SK-N-SH (cell line): ENCODE measurements at regions not wholly inside any gene's neighbourhood (a gene's known extent, or its start where the extent isn't known, plus 50 kb on each side); places are given as distances from the start of the nearest gene placed in this dataset.

ENCODE experiments used
- CTCF ChIA-PET: fragments of 300-600, 350-600 bp; formaldehyde crosslinking; extraction: SDS; loops from one replicate; lab custom pipeline; 2021; lab: Yijun Ruan, JAX
- POLR2A ChIA-PET: fragments of 350-600 bp; sonication (Branson Sonifier 250); formaldehyde crosslinking; extraction: SDS; loops from one replicate; lab custom pipeline; 2020; ENCODE audit warnings: antibody characterized with exemption, inconsistent platforms; lab: Yijun Ruan, JAX
- DNase-seq: peaks from one replicate; pipeline ENCODE4 v3.0.0; 2012
- H2AFZ ChIP-seq: fragments of 200-600 bp; sonication (generic); 2 replicates; pipeline ENCODE4 v1.8.1; 2016; ENCODE audit warnings: antibody characterized with exemption, mild to moderate bottlenecking, low read depth
- H3F3A ChIP-seq: fragments of 200-600 bp; sonication (generic); replicated peaks from 2 replicates; pipeline ENCODE3; 2016; ENCODE audit warnings: antibody characterized with exemption, mild to moderate bottlenecking; ENCODE audit not compliant: insufficient read depth
- H3K27ac ChIP-seq, 2 experiments: fragments of 200-500 bp in 1 of 2; fragments of 200-600 bp in 1 of 2; sonication (Bioruptor generic) in 1 of 2; sonication (generic), shearing (Covaris generic) in 1 of 2; 2 replicates each; pipeline versions ENCODE4 v1.5.1 to v1.6.1; 2014 to 2016; ENCODE audit warnings: low read depth in 2 of 2, inconsistent platforms in 1 of 2, low read length in 1 of 2, mild to moderate bottlenecking in 1 of 2, mixed read lengths in 1 of 2
- H3K27me3 ChIP-seq: fragments of 200-600 bp; sonication (generic), shearing (Covaris generic); 2 replicates; pipeline ENCODE4 v1.6.1; 2016; ENCODE audit warnings: mixed run types; ENCODE audit not compliant: insufficient read depth
- H3K36me3 ChIP-seq, 2 experiments: fragments of 200-500 bp in 1 of 2; fragments of 200-600 bp in 1 of 2; sonication (Bioruptor generic) in 1 of 2; sonication (generic) in 1 of 2; replicated peaks in 1 of 2; 2 replicates each; pipeline versions ENCODE3 to v1.5.1; 2014 to 2016; ENCODE audit warnings: low read length in 1 of 2, mild to moderate bottlenecking in 1 of 2; ENCODE audit not compliant: insufficient read depth in 2 of 2, control insufficient read depth in 1 of 2
- H3K4me1 ChIP-seq, 2 experiments: fragments of 200-500 bp in 1 of 2; fragments of 200-600 bp in 1 of 2; sonication (Bioruptor generic) in 1 of 2; sonication (generic), shearing (Covaris generic) in 1 of 2; 2 replicates each; pipeline versions ENCODE4 v1.5.1 to v1.6.1; 2014 to 2016; ENCODE audit warnings: low read depth in 1 of 2, low read length in 1 of 2, mixed run types in 1 of 2; ENCODE audit not compliant: insufficient read depth in 2 of 2, control insufficient read depth in 1 of 2
- H3K4me2 ChIP-seq: fragments of 200-600 bp; sonication (generic), shearing (Covaris generic); 2 replicates; pipeline ENCODE4 v1.6.1; 2017; ENCODE audit warnings: mixed run types
- H3K4me3 ChIP-seq, 2 experiments: fragments of 200-500 bp in 1 of 2; fragments of 200-600 bp in 1 of 2; sonication (Bioruptor generic) in 1 of 2; sonication (generic), shearing (Covaris generic) in 1 of 2; 2 replicates each; pipeline versions ENCODE4 v1.5.1 to v1.8.1; 2014 to 2016; ENCODE audit warnings: low read depth in 2 of 2, inconsistent platforms in 1 of 2, low read length in 1 of 2, mild to moderate bottlenecking in 1 of 2, mixed read lengths in 1 of 2, moderate library complexity in 1 of 2
- H3K79me2 ChIP-seq: fragments of 200-600 bp; sonication (generic); 2 replicates; pipeline ENCODE4 v1.8.1; 2017; ENCODE audit warnings: mild to moderate bottlenecking; ENCODE audit not compliant: insufficient read depth
- H3K9ac ChIP-seq: fragments of 200-600 bp; sonication (generic); 2 replicates; pipeline ENCODE4 v1.6.1; 2017; ENCODE audit warnings: mixed run types
- H3K9me2 ChIP-seq: fragments of 200-600 bp; sonication (generic); 2 replicates; pipeline ENCODE4 v1.6.1; 2017; ENCODE audit warnings: mixed run types
- H3K9me3 ChIP-seq: fragments of 200-600 bp; sonication (generic); 2 replicates; pipeline ENCODE4 v1.6.1; 2017; ENCODE audit warnings: mixed run types, mild to moderate bottlenecking, moderate library complexity
- H4K20me1 ChIP-seq: fragments of 200-600 bp; sonication (generic); 2 replicates; pipeline ENCODE4 v1.6.1; 2017; ENCODE audit warnings: mild to moderate bottlenecking, mixed run types; ENCODE audit not compliant: insufficient read depth
- CHD2 ChIP-seq: fragments of 150-350 bp; IDR thresholded peaks from 2 replicates; pipeline ENCODE4 v1.6.1; 2018; ENCODE audit warnings: low read length; ENCODE audit not compliant: partially characterized antibody
- EP300 ChIP-seq, 2 experiments: IDR thresholded peaks; 2 replicates each; pipeline versions ENCODE4 v1.4.0 to v1.6.1; 2012; ENCODE audit warnings: borderline replicate concordance in 1 of 2, low read depth in 1 of 2, low read length in 1 of 2
- FOSL2 ChIP-seq: IDR thresholded peaks from 2 replicates; pipeline ENCODE4 v1.4.0; 2012; ENCODE audit warnings: low read depth, mild to moderate bottlenecking, moderate library complexity, borderline replicate concordance
- FOXJ3 ChIP-seq: sonication (generic); formaldehyde crosslinking; IDR thresholded peaks from 2 replicates; pipeline ENCODE4 v1.5.1; 2020; ENCODE audit warnings: mild to moderate bottlenecking, missing genetic modification reagents
- FOXM1 ChIP-seq: IDR thresholded peaks from 2 replicates; pipeline ENCODE4 v1.4.0; 2012; ENCODE audit warnings: low read depth, mild to moderate bottlenecking
- GABPA ChIP-seq: IDR thresholded peaks from 2 replicates; pipeline ENCODE4 v1.4.0; 2012; ENCODE audit warnings: low read depth, mild to moderate bottlenecking
- MXI1 ChIP-seq: IDR thresholded peaks from 2 replicates; pipeline ENCODE4 v1.6.1; 2012; ENCODE audit warnings: mild to moderate bottlenecking, low read depth, low read length, improper control_type of control experiment
- NFIC ChIP-seq: IDR thresholded peaks from 2 replicates; pipeline ENCODE4 v1.4.0; 2012; ENCODE audit warnings: borderline replicate concordance
- NRF1 ChIP-seq: IDR thresholded peaks from 2 replicates; pipeline ENCODE4 v1.6.1; 2012; ENCODE audit warnings: low read depth, mild to moderate bottlenecking, low read length
- POLR2AphosphoS5 ChIP-seq: IDR thresholded peaks from 2 replicates; pipeline ENCODE4 v1.6.1; 2012; ENCODE audit warnings: low read depth, low read length
- RAD21 ChIP-seq: IDR thresholded peaks from 2 replicates; pipeline ENCODE4 v1.6.1; 2012; ENCODE audit warnings: mild to moderate bottlenecking, low read length
- RCOR1 ChIP-seq: fragments of 150-350 bp; IDR thresholded peaks from 2 replicates; pipeline ENCODE4 v1.6.1; 2017; ENCODE audit warnings: antibody characterized with exemption, low read length
- REST ChIP-seq: IDR thresholded peaks from 2 replicates; pipeline ENCODE4 v1.6.1; 2012; ENCODE audit warnings: mild to moderate bottlenecking, low read depth, low read length, moderate library complexity
- SMC3 ChIP-seq: IDR thresholded peaks from 2 replicates; pipeline ENCODE4 v1.6.1; 2012; ENCODE audit warnings: low read depth, low read length, improper control_type of control experiment
- TEAD4 ChIP-seq: IDR thresholded peaks from 2 replicates; pipeline ENCODE4 v1.4.0; 2012; ENCODE audit warnings: mild to moderate bottlenecking, borderline replicate concordance; ENCODE audit not compliant: insufficient read depth
- USF2 ChIP-seq: fragments of 150-350 bp; IDR thresholded peaks from 2 replicates; pipeline ENCODE4 v1.6.1; 2017; ENCODE audit warnings: antibody characterized with exemption, low read length, low read depth, borderline replicate concordance
- YY1 ChIP-seq: IDR thresholded peaks from 2 replicates; pipeline ENCODE4 v1.4.0; 2012; ENCODE audit warnings: low read depth, mild to moderate bottlenecking
- ZBTB33 ChIP-seq: IDR thresholded peaks from 2 replicates; pipeline ENCODE4 v1.4.0; 2012; ENCODE audit warnings: low read depth, borderline replicate concordance
- WGBS: methylation state at CpG from one replicate; pipeline ENCODE4 v1.1.6; 2017; ENCODE audit warnings: low lambda C conversion rate; 5-methylcytosine and 5-hydroxymethylcytosine counted together

- POLR2A ChIA-PET = no interaction called here
- H3F3A ChIP-seq = no peaks in the 10 kb centered on the region
- no peaks in the 10 kb centered on the region for H4K20me1 ChIP-seq
- H3K27me3 ChIP-seq = peaks cover 18% of the 10 kb centered on the region; the same call in 1 of the 2 replicates
- H3K9me3 ChIP-seq = no peaks in the 10 kb centered on the region
- H3K4me2 ChIP-seq = no peak overlapping the region
- TF ChIP-seq GABPA (no peak), EP300 (IDR thresholded peaks at IDR 0.05; ENCODE audit: borderline replicate concordance in 1 of 2, low read depth in 1 of 2, low read length in 1 of 2) (no peak), USF2 (no peak), CHD2 (no peak), FOXM1 (no peak), ZBTB33 (no peak), TEAD4 (no peak), NRF1 (no peak), YY1 (no peak), SMC3 (no peak), RCOR1 (no peak), RAD21 (no peak)
- no peaks in the 10 kb centered on the region; a peak in 1 of 4 replicates for H3K4me1 ChIP-seq
- no peaks in the 10 kb centered on the region for H3K79me2 ChIP-seq
- CTCF ChIA-PET = interaction anchor here (0.6 to 1.3 kb wide), 4 partner anchors 9 to 158 kb away, joined by 3 to 4 read pairs (median 4); no protein-coding TSS in a partner anchor
- no peaks in the 10 kb centered on the region for H3K9me2 ChIP-seq
- 62% methylated on average over 15 of the region's 19 CpGs for WGBS
- H3K36me3 ChIP-seq = no peaks in the 10 kb centered on the region
- H3K27ac ChIP-seq = no peak overlapping the region
- H3K9ac ChIP-seq = no peak overlapping the region
- H2AFZ ChIP-seq = no peak overlapping the region
- H3K4me3 ChIP-seq = no peak overlapping the region
- no peak for DNase-seq
These were observed 166.2 kb downstream of the INHBB start for GRCh38 chr2:120511947-120512710.

- no peak overlapping the region for H3K27ac ChIP-seq
- no peaks in the 10 kb centered on the region for H4K20me1 ChIP-seq
- H3K4me3 ChIP-seq = no peak overlapping the region
- H3K9ac ChIP-seq = no peak overlapping the region
- no peak for TF ChIP-seq FOSL2
- no peak for TF ChIP-seq FOXJ3
- TF ChIP-seq MXI1 = no peak
- no peak for TF ChIP-seq RAD21
- TF ChIP-seq REST = no peak
- no peak for TF ChIP-seq TEAD4
- no peak for TF ChIP-seq NFIC
- TF ChIP-seq POLR2AphosphoS5 = no peak
- no peak for TF ChIP-seq RCOR1
- TF ChIP-seq EP300 (IDR thresholded peaks at IDR 0.05; ENCODE audit: borderline replicate concordance in 1 of 2, low read depth in 1 of 2, low read length in 1 of 2) = no peak
- no peaks in the 10 kb centered on the region for H3K9me3 ChIP-seq
- peaks cover 21% of the 10 kb centered on the region; the same call in 1 of the 2 replicates for H3K27me3 ChIP-seq
- H2AFZ ChIP-seq = no peak overlapping the region
- no peaks in the 10 kb centered on the region for H3F3A ChIP-seq
- ChIA-PET CTCF (interaction anchor here (1.2 to 1.3 kb wide), 2 partner anchors 156 to 161 kb away, joined by 3 to 4 read pairs; no protein-coding TSS in a partner anchor), POLR2A (no interaction called here)
- H3K36me3 ChIP-seq = no peaks in the 10 kb centered on the region
- no peak overlapping the region for H3K4me2 ChIP-seq
- no peaks in the 10 kb centered on the region for H3K9me2 ChIP-seq
- H3K79me2 ChIP-seq = no peaks in the 10 kb centered on the region
- WGBS = 79% methylated on average over 10 of the region's 10 CpGs
- no peak for DNase-seq
- H3K4me1 ChIP-seq = no peaks in the 10 kb centered on the region; a peak in 1 of 4 replicates
These were observed 167.9 kb downstream of the INHBB start for GRCh38 chr2:120513776-120514357.
